NB4 (cell line): ENCODE measurements at regions not wholly inside any gene's neighbourhood (a gene's known extent, or its start where the extent isn't known, plus 50 kb on each side); places are given as distances from the start of the nearest gene placed in this dataset.

Source experiments
- CTCF ChIP-seq: IDR thresholded peaks from one replicate; pipeline ENCODE4 v1.5.1; 2012; ENCODE audit warnings: low read depth, low read length
- MAX ChIP-seq: IDR thresholded peaks from 2 replicates; pipeline ENCODE4 v1.6.1; 2011; ENCODE audit warnings: low read depth, low read length
- MYC ChIP-seq: IDR thresholded peaks from 2 replicates; pipeline ENCODE4 v1.6.1; 2011; ENCODE audit warnings: low read depth, low read length
- POLR2A ChIP-seq: IDR thresholded peaks from 2 replicates; pipeline ENCODE4 v1.6.1; 2011; ENCODE audit warnings: mild to moderate bottlenecking; ENCODE audit not compliant: insufficient read length; ENCODE audit errors: extremely low read depth

GRCh38 chr7:119969763-119970162 is 303.2 kb upstream of the KCND2 start:
- TF ChIP-seq MYC (no peak), POLR2A (no peak), CTCF (no peak), MAX (no peak)
